ENCODE measurements at regions not wholly inside any gene's neighbourhood (a gene's known extent, or its start where the extent isn't known, plus 50 kb on each side); places are given as distances from the start of the nearest gene placed in this dataset.
"Not testable (repeated sequence)": the region's sequence is repeated elsewhere in the genome, so short reads cannot be mapped to it uniquely, and the experiment has no call there.

- no peak overlapping the region for H3K4me3 ChIP-seq
- H3K9me3 ChIP-seq (replicated peaks) = no peaks in the 10 kb centered on the region
- no peak overlapping the region for H3K27ac ChIP-seq
- no peaks in the 10 kb centered on the region for H3K4me1 ChIP-seq (replicated peaks)
- DNase-seq (ENCODE audit: low read depth in 1 of 2, low spot score in 2 of 2) = no peak
- no peaks in the 10 kb centered on the region for H3K36me3 ChIP-seq
- H3K27me3 ChIP-seq (replicated peaks) = no peaks in the 10 kb centered on the region; the same call in 1 of the 2 replicates
These were observed 148.9 kb upstream of the MEX3C start for GRCh38 chr18:51346404-51346803.

GRCh38 chr18:51350081-51350480 is 152.6 kb upstream of the MEX3C start:
- peaks cover 2% of the 10 kb centered on the region; the same call in 1 of the 2 replicates for H3K27me3 ChIP-seq (replicated peaks)

GRCh38 chr18:51355841-51356240 is 158.4 kb upstream of the MEX3C start:
- H3K4me1 ChIP-seq (replicated peaks) = no peaks in the 10 kb centered on the region
- no peaks in the 10 kb centered on the region for H3K36me3 ChIP-seq
- peaks cover 2% of the 10 kb centered on the region; the same call in 1 of the 2 replicates for H3K27me3 ChIP-seq (replicated peaks)

More at GRCh38 chr18:51350081-51350480, 152.6 kb upstream of the MEX3C start:
- no peaks in the 10 kb centered on the region for H3K9me3 ChIP-seq (replicated peaks)
- no peak overlapping the region for H3K27ac ChIP-seq
- H3K4me1 ChIP-seq (replicated peaks) = no peaks in the 10 kb centered on the region
- no peaks in the 10 kb centered on the region for H3K36me3 ChIP-seq
- H3K4me3 ChIP-seq = no peak overlapping the region
- no peak for DNase-seq (ENCODE audit: low read depth in 1 of 2, low spot score in 2 of 2)

GRCh38 chr18:51360301-51360700 is 162.8 kb upstream of the MEX3C start:
- H3K9me3 ChIP-seq (replicated peaks); H3K27me3 ChIP-seq (replicated peaks); H3K27ac ChIP-seq; H3K36me3 ChIP-seq; H3K4me3 ChIP-seq; H3K4me1 ChIP-seq (replicated peaks); DNase-seq (ENCODE audit: low read depth in 1 of 2, low spot score in 2 of 2): not testable (repeated sequence)

More at GRCh38 chr18:51355841-51356240, 158.4 kb upstream of the MEX3C start:
- no peak for DNase-seq (ENCODE audit: low read depth in 1 of 2, low spot score in 2 of 2)
- no peaks in the 10 kb centered on the region for H3K9me3 ChIP-seq (replicated peaks)
- no peak overlapping the region for H3K27ac ChIP-seq
- no peak overlapping the region for H3K4me3 ChIP-seq

GRCh38 chr18:51361130-51361860 is 163.8 kb upstream of the MEX3C start:
- Histone ChIP-seq H3K4me1 (replicated peaks) (no peaks in the 10 kb centered on the region), H3K4me3 (no peak overlapping the region), H3K9me3 (replicated peaks) (no peaks in the 10 kb centered on the region), H3K27me3 (replicated peaks) (no peaks in the 10 kb centered on the region), H3K36me3 (no peaks in the 10 kb centered on the region), H3K27ac (no peak overlapping the region)
- no peak for DNase-seq (ENCODE audit: low read depth in 1 of 2, low spot score in 2 of 2)

- no peak overlapping the region for H3K27ac ChIP-seq
- no peaks in the 10 kb centered on the region for H3K27me3 ChIP-seq (replicated peaks)
- H3K4me1 ChIP-seq (replicated peaks) = no peaks in the 10 kb centered on the region
- H3K36me3 ChIP-seq = no peaks in the 10 kb centered on the region
- no peaks in the 10 kb centered on the region for H3K9me3 ChIP-seq (replicated peaks)
- DNase-seq (ENCODE audit: low read depth in 1 of 2, low spot score in 2 of 2) = no peak
- no peak overlapping the region for H3K4me3 ChIP-seq
These were observed 165.9 kb upstream of the MEX3C start for GRCh38 chr18:51363384-51363783.

GRCh38 chr18:51370996-51371395 is 173.5 kb upstream of the MEX3C start:
- Histone ChIP-seq H3K27me3 (replicated peaks) (no peaks in the 10 kb centered on the region), H3K9me3 (replicated peaks) (no peaks in the 10 kb centered on the region), H3K27ac (no peak overlapping the region), H3K4me1 (replicated peaks) (no peaks in the 10 kb centered on the region), H3K36me3 (no peaks in the 10 kb centered on the region), H3K4me3 (no peak overlapping the region)
- DNase-seq (ENCODE audit: low read depth in 1 of 2, low spot score in 2 of 2) = no peak

- H3K27ac ChIP-seq = no peak overlapping the region
- H3K9me3 ChIP-seq (replicated peaks) = no peaks in the 10 kb centered on the region
- no peaks in the 10 kb centered on the region for H3K36me3 ChIP-seq
- no peak overlapping the region for H3K4me3 ChIP-seq
- H3K27me3 ChIP-seq (replicated peaks) = no peaks in the 10 kb centered on the region
- H3K4me1 ChIP-seq (replicated peaks) = no peaks in the 10 kb centered on the region
- DNase-seq (ENCODE audit: low read depth in 1 of 2, low spot score in 2 of 2) = no peak
These were observed 174.4 kb upstream of the MEX3C start for GRCh38 chr18:51371929-51372328.

GRCh38 chr18:51382081-51382480 is 184.6 kb upstream of the MEX3C start:
- 0 out of 2 replicates have a peak, but pooled peaks cover 3% of the 10 kb centered on the region for H3K27me3 ChIP-seq (replicated peaks)
- no peak for DNase-seq (ENCODE audit: low read depth in 1 of 2, low spot score in 2 of 2)

GRCh38 chr18:51383116-51383515 is 185.6 kb upstream of the MEX3C start:
- Histone ChIP-seq H3K36me3 (no peaks in the 10 kb centered on the region), H3K27me3 (replicated peaks) (0 out of 2 replicates have a peak, but pooled peaks cover 3% of the 10 kb centered on the region), H3K27ac (no peak overlapping the region), H3K4me1 (replicated peaks) (no peaks in the 10 kb centered on the region), H3K9me3 (replicated peaks) (no peaks in the 10 kb centered on the region), H3K4me3 (no peak overlapping the region)
- DNase-seq (ENCODE audit: low read depth in 1 of 2, low spot score in 2 of 2) = no peak

More at GRCh38 chr18:51382081-51382480, 184.6 kb upstream of the MEX3C start:
- Histone ChIP-seq H3K27ac (no peak overlapping the region), H3K4me1 (replicated peaks) (no peaks in the 10 kb centered on the region), H3K4me3 (no peak overlapping the region), H3K9me3 (replicated peaks) (no peaks in the 10 kb centered on the region), H3K36me3 (no peaks in the 10 kb centered on the region)

GRCh38 chr18:51383711-51384110 is 186.2 kb upstream of the MEX3C start:
- no peaks in the 10 kb centered on the region for H3K9me3 ChIP-seq (replicated peaks)
- no peak overlapping the region for H3K4me3 ChIP-seq
- no peak for DNase-seq (ENCODE audit: low read depth in 1 of 2, low spot score in 2 of 2)
- no peaks in the 10 kb centered on the region for H3K4me1 ChIP-seq (replicated peaks)
- 0 out of 2 replicates have a peak, but pooled peaks cover 3% of the 10 kb centered on the region for H3K27me3 ChIP-seq (replicated peaks)
- no peaks in the 10 kb centered on the region for H3K36me3 ChIP-seq
- H3K27ac ChIP-seq = no peak overlapping the region

- H3K4me1 ChIP-seq (replicated peaks) = no peaks in the 10 kb centered on the region
- H3K27ac ChIP-seq = no peak overlapping the region
- H3K36me3 ChIP-seq = no peaks in the 10 kb centered on the region
- 0 out of 2 replicates have a peak, but pooled peaks cover 3% of the 10 kb centered on the region for H3K27me3 ChIP-seq (replicated peaks)
- no peaks in the 10 kb centered on the region for H3K9me3 ChIP-seq (replicated peaks)
- no peak for DNase-seq (ENCODE audit: low read depth in 1 of 2, low spot score in 2 of 2)
- H3K4me3 ChIP-seq = no peak overlapping the region
These were observed 187.8 kb upstream of the MEX3C start for GRCh38 chr18:51385270-51385669.

GRCh38 chr18:51390702-51391101 is 193.2 kb upstream of the MEX3C start:
- Histone ChIP-seq H3K27ac (no peak overlapping the region), H3K9me3 (replicated peaks) (no peaks in the 10 kb centered on the region), H3K36me3 (no peaks in the 10 kb centered on the region), H3K4me1 (replicated peaks) (no peaks in the 10 kb centered on the region), H3K4me3 (no peak overlapping the region), H3K27me3 (replicated peaks) (no peaks in the 10 kb centered on the region)
- DNase-seq (ENCODE audit: low read depth in 1 of 2, low spot score in 2 of 2) = no peak

- no peak for DNase-seq (ENCODE audit: low read depth in 1 of 2, low spot score in 2 of 2)
These were observed 193.7 kb upstream of the MEX3C start for GRCh38 chr18:51391215-51391614.

More at GRCh38 chr18:51391215-51391614, 193.7 kb upstream of the MEX3C start:
- no peaks in the 10 kb centered on the region for H3K36me3 ChIP-seq
- no peak overlapping the region for H3K4me3 ChIP-seq
- H3K9me3 ChIP-seq (replicated peaks) = no peaks in the 10 kb centered on the region
- H3K4me1 ChIP-seq (replicated peaks) = no peaks in the 10 kb centered on the region
- no peaks in the 10 kb centered on the region for H3K27me3 ChIP-seq (replicated peaks)
- H3K27ac ChIP-seq = no peak overlapping the region
